ENCODE measurements at regions not wholly inside any gene's neighbourhood (a gene's known extent, or its start where the extent isn't known, plus 50 kb on each side); places are given as distances from the start of the nearest gene placed in this dataset.
A peak's percentile ranks its signal among the peaks of the same experiment; 100 is the strongest.

- no peaks in the 10 kb centered on the region for H3K36me3 ChIP-seq (ENCODE audit: low read depth)
- H3K27me3 ChIP-seq (ENCODE audit: insufficient read depth, poor library complexity, severe bottlenecking) = no peaks in the 10 kb centered on the region
- no peaks in the 10 kb centered on the region for H3K9me3 ChIP-seq (ENCODE audit: severe bottlenecking)
- TF ChIP-seq CTCF (IDR thresholded peaks at IDR 0.05; ENCODE audit: poor library complexity, severe bottlenecking) = peak; percentile 77
- no peak for ATAC-seq (ENCODE audit: low read depth)
- H3K4me3 ChIP-seq (ENCODE audit: severe bottlenecking) = no peak overlapping the region
- H3K27ac ChIP-seq (ENCODE audit: poor library complexity, severe bottlenecking) = peak overlapping the region; percentile 44
- DNase-seq (ENCODE audit: low spot score) = no peak
- peaks cover 14% of the 10 kb centered on the region for H3K4me1 ChIP-seq (ENCODE audit: insufficient read depth, poor library complexity, severe bottlenecking)
Observed at GRCh38 chr12:66035288-66035966, 95.1 kb downstream of the LLPH start.

- no peak for TF ChIP-seq CTCF (IDR thresholded peaks at IDR 0.05; ENCODE audit: poor library complexity, severe bottlenecking)
- no peak for ATAC-seq (ENCODE audit: low read depth)
- Histone ChIP-seq H3K4me3 (ENCODE audit: severe bottlenecking) (no peak overlapping the region), H3K36me3 (ENCODE audit: low read depth) (no peaks in the 10 kb centered on the region), H3K27me3 (ENCODE audit: insufficient read depth, poor library complexity, severe bottlenecking) (no peaks in the 10 kb centered on the region), H3K27ac (ENCODE audit: poor library complexity, severe bottlenecking) (no peak overlapping the region), H3K4me1 (ENCODE audit: insufficient read depth, poor library complexity, severe bottlenecking) (peaks cover 14% of the 10 kb centered on the region), H3K9me3 (ENCODE audit: severe bottlenecking) (no peaks in the 10 kb centered on the region)
- DNase-seq (ENCODE audit: low spot score) = no peak
Observed at GRCh38 chr12:66033151-66033550, 97.4 kb downstream of the LLPH start.

GRCh38 chr12:66032739-66033138 is 97.8 kb downstream of the LLPH start:
- no peaks in the 10 kb centered on the region for H3K27me3 ChIP-seq (ENCODE audit: insufficient read depth, poor library complexity, severe bottlenecking)
- H3K4me1 ChIP-seq (ENCODE audit: insufficient read depth, poor library complexity, severe bottlenecking) = peaks cover 14% of the 10 kb centered on the region
- TF ChIP-seq CTCF (IDR thresholded peaks at IDR 0.05; ENCODE audit: poor library complexity, severe bottlenecking) = no peak
- no peak overlapping the region for H3K4me3 ChIP-seq (ENCODE audit: severe bottlenecking)
- DNase-seq (ENCODE audit: low spot score) (no peak), ATAC-seq (ENCODE audit: low read depth) (no peak)
- H3K9me3 ChIP-seq (ENCODE audit: severe bottlenecking) = no peaks in the 10 kb centered on the region
- H3K27ac ChIP-seq (ENCODE audit: poor library complexity, severe bottlenecking) = no peak overlapping the region
- no peaks in the 10 kb centered on the region for H3K36me3 ChIP-seq (ENCODE audit: low read depth)

GRCh38 chr12:66030217-66030781 is 100.3 kb downstream of the LLPH start:
- DNase-seq (ENCODE audit: low spot score) = no peak
- no peaks in the 10 kb centered on the region for H3K36me3 ChIP-seq (ENCODE audit: low read depth)
- no peak for TF ChIP-seq CTCF (IDR thresholded peaks at IDR 0.05; ENCODE audit: poor library complexity, severe bottlenecking)
- no peak overlapping the region for H3K27ac ChIP-seq (ENCODE audit: poor library complexity, severe bottlenecking)
- H3K9me3 ChIP-seq (ENCODE audit: severe bottlenecking) = no peaks in the 10 kb centered on the region
- H3K4me1 ChIP-seq (ENCODE audit: insufficient read depth, poor library complexity, severe bottlenecking) = no peaks in the 10 kb centered on the region
- no peak for ATAC-seq (ENCODE audit: low read depth)
- H3K27me3 ChIP-seq (ENCODE audit: insufficient read depth, poor library complexity, severe bottlenecking) = no peaks in the 10 kb centered on the region
- H3K4me3 ChIP-seq (ENCODE audit: severe bottlenecking) = no peak overlapping the region

GRCh38 chr12:66028390-66028789 is 102.2 kb downstream of the LLPH start:
- no peak for DNase-seq (ENCODE audit: low spot score)
- Histone ChIP-seq H3K36me3 (ENCODE audit: low read depth) (no peaks in the 10 kb centered on the region), H3K27me3 (ENCODE audit: insufficient read depth, poor library complexity, severe bottlenecking) (no peaks in the 10 kb centered on the region), H3K4me1 (ENCODE audit: insufficient read depth, poor library complexity, severe bottlenecking) (no peaks in the 10 kb centered on the region), H3K27ac (ENCODE audit: poor library complexity, severe bottlenecking) (no peak overlapping the region), H3K9me3 (ENCODE audit: severe bottlenecking) (no peaks in the 10 kb centered on the region), H3K4me3 (ENCODE audit: severe bottlenecking) (no peak overlapping the region)
- no peak for TF ChIP-seq CTCF (IDR thresholded peaks at IDR 0.05; ENCODE audit: poor library complexity, severe bottlenecking)
- ATAC-seq (ENCODE audit: low read depth) = no peak
